Spleen (tissue), 7 donors: ENCODE measurements at regions not wholly inside any gene's neighbourhood (a gene's known extent, or its start where the extent isn't known, plus 50 kb on each side); places are given as distances from the start of the nearest gene placed in this dataset.

ENCODE experiments used
- POLR2AphosphoS5 ChIP-seq, 3 donors: sonication (generic); formaldehyde crosslinking; IDR thresholded peaks; one replicate each; pipeline ENCODE4 v1.5.1; 2017; ENCODE audit warnings: antibody characterized with exemption in 3 of 3
- TF ChIP-seq, protein P1 (sequence below), 11 experiments: fragments of 200-600 bp in 7 of 11; fragments of 450-650 bp in 4 of 11; sonication (generic) in 4 of 11; IDR thresholded peaks in 8 of 11; conservative IDR thresholded peaks in 3 of 11; 1 replicate in 7 of 11; 2 replicates in 4 of 11; pipeline versions ENCODE4 v1.4.0 to v1.8.0; 2016 to 2021; ENCODE audit warnings: antibody characterized with exemption in 11 of 11, inconsistent platforms in 4 of 11, mild to moderate bottlenecking in 1 of 11
- donor health status: DM: no; HTN: no; CAD: no; lungs with moderate emphysema.
- donor health status: DM: no; HTN: no; CAD: no.
- donor health status: DM: no; HTN: no; CAD: no.

DNA sequence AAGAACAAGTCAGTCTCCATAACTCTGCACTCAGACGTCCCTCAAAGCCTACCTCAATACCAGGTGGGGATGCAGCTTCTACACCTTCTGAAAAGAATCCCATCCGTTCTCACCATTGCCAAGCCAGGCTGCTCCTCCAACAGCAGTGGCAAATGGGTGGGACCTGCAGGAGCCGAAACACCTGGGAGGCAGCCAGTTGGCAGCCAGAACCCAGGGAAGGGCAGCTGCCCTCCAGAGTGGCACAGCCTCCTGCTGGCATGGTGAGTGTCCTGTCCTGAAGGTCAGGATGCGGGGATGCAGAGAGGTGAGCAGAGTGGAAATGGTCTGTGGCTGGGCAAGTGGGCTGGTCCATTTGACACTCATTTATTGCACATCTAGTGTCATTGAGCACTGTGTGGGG lies 210.6 kb upstream of the CDH4 start:
- TF ChIP-seq, protein P1, sequence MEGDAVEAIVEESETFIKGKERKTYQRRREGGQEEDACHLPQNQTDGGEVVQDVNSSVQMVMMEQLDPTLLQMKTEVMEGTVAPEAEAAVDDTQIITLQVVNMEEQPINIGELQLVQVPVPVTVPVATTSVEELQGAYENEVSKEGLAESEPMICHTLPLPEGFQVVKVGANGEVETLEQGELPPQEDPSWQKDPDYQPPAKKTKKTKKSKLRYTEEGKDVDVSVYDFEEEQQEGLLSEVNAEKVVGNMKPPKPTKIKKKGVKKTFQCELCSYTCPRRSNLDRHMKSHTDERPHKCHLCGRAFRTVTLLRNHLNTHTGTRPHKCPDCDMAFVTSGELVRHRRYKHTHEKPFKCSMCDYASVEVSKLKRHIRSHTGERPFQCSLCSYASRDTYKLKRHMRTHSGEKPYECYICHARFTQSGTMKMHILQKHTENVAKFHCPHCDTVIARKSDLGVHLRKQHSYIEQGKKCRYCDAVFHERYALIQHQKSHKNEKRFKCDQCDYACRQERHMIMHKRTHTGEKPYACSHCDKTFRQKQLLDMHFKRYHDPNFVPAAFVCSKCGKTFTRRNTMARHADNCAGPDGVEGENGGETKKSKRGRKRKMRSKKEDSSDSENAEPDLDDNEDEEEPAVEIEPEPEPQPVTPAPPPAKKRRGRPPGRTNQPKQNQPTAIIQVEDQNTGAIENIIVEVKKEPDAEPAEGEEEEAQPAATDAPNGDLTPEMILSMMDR (IDR thresholded peaks at IDR 0.05 in 8 of 11, conservative IDR thresholded peaks at IDR 0.05 in 3 of 11), result no peak
- no peak for TF ChIP-seq POLR2AphosphoS5 (IDR thresholded peaks at IDR 0.05)
